ENCODE measurements at regions not wholly inside any gene's neighbourhood (a gene's known extent, or its start where the extent isn't known, plus 50 kb on each side); places are given as distances from the start of the nearest gene placed in this dataset.

- no peak for DNase-seq (ENCODE audit: low read depth in 2 of 2)
Observed at GRCh38 chr3:117181222-117181621, 471.6 kb downstream of the TUSC7 start.

GRCh38 chr3:117184574-117184973 is 475.0 kb downstream of the TUSC7 start:
- peak in 1 of 2 donors; percentile 25 for DNase-seq (ENCODE audit: low read depth in 2 of 2)

- no peak for DNase-seq (ENCODE audit: low read depth in 2 of 2)
Observed at GRCh38 chr3:117191245-117191644, 481.7 kb downstream of the TUSC7 start.

- DNase-seq (ENCODE audit: low read depth in 2 of 2) = no peak
Observed at GRCh38 chr3:117192888-117193287, 483.3 kb downstream of the TUSC7 start.

GRCh38 chr3:117193390-117193789 is 483.8 kb downstream of the TUSC7 start:
- no peak for DNase-seq (ENCODE audit: low read depth in 2 of 2)

GRCh38 chr3:117195034-117195433 is 485.5 kb downstream of the TUSC7 start:
- DNase-seq (ENCODE audit: low read depth in 2 of 2) = no peak

GRCh38 chr3:117200962-117201361 is 491.4 kb downstream of the TUSC7 start:
- DNase-seq (ENCODE audit: low read depth in 2 of 2) = peak; percentile 45 to 63

GRCh38 chr3:117201901-117202774 is 492.6 kb downstream of the TUSC7 start:
- DNase-seq (ENCODE audit: low read depth in 2 of 2) = no peak

GRCh38 chr3:117217355-117217754 is 507.8 kb downstream of the TUSC7 start:
- DNase-seq (ENCODE audit: low read depth in 2 of 2) = no peak

- no peak for DNase-seq (ENCODE audit: low read depth in 2 of 2)
Observed at GRCh38 chr3:117217760-117218316, 508.3 kb downstream of the TUSC7 start.

GRCh38 chr3:117218641-117219048 is 509.1 kb downstream of the TUSC7 start:
- no peak for DNase-seq (ENCODE audit: low read depth in 2 of 2)

GRCh38 chr3:117219296-117219695 is 509.7 kb downstream of the TUSC7 start:
- DNase-seq (ENCODE audit: low read depth in 2 of 2) = no peak

- DNase-seq (ENCODE audit: low read depth in 2 of 2) = no peak
Observed at GRCh38 chr3:117226932-117227331, 517.4 kb downstream of the TUSC7 start.

GRCh38 chr3:117228466-117228865 is 518.9 kb downstream of the TUSC7 start:
- no peak for DNase-seq (ENCODE audit: low read depth in 2 of 2)

- no peak for DNase-seq (ENCODE audit: low read depth in 2 of 2)
Observed at GRCh38 chr3:117230924-117231323, 521.3 kb downstream of the TUSC7 start.

- DNase-seq (ENCODE audit: low read depth in 2 of 2) = no peak
Observed at GRCh38 chr3:117234331-117234730, 524.8 kb downstream of the TUSC7 start.

- DNase-seq (ENCODE audit: low read depth in 2 of 2) = no peak
Observed at GRCh38 chr3:117235304-117235703, 525.7 kb downstream of the TUSC7 start.

GRCh38 chr3:117238806-117239205 is 529.2 kb downstream of the TUSC7 start:
- no peak for DNase-seq (ENCODE audit: low read depth in 2 of 2)

- no peak for DNase-seq (ENCODE audit: low read depth in 2 of 2)
Observed at GRCh38 chr3:117243657-117244056, 534.1 kb downstream of the TUSC7 start.

GRCh38 chr3:117246771-117247555 is 537.4 kb downstream of the TUSC7 start:
- no peak for DNase-seq (ENCODE audit: low read depth in 2 of 2)

- DNase-seq (ENCODE audit: low read depth in 2 of 2) = no peak
Observed at GRCh38 chr3:117248153-117248552, 538.6 kb downstream of the TUSC7 start.

GRCh38 chr3:117252208-117252607 is 542.6 kb downstream of the TUSC7 start:
- DNase-seq (ENCODE audit: low read depth in 2 of 2) = peak; percentile 49 to 77

All from lung microvascular endothelial cell (primary cell).